GM21723 (cell line): ENCODE measurements at regions not wholly inside any gene's neighbourhood (a gene's known extent, or its start where the extent isn't known, plus 50 kb on each side); places are given as distances from the start of the nearest gene placed in this dataset.
"Not testable (repeated sequence)": the region's sequence is repeated elsewhere in the genome, so short reads cannot be mapped to it uniquely, and the experiment has no call there.

Source experiments
- ATAC-seq: cut with Tn5 transposase; IDR thresholded peaks from one replicate; pipeline ENCODE4 v1.9.1; 2021; ENCODE audit warnings: mild to moderate bottlenecking, moderate library complexity; ENCODE audit not compliant: unreplicated experiment

DNA sequence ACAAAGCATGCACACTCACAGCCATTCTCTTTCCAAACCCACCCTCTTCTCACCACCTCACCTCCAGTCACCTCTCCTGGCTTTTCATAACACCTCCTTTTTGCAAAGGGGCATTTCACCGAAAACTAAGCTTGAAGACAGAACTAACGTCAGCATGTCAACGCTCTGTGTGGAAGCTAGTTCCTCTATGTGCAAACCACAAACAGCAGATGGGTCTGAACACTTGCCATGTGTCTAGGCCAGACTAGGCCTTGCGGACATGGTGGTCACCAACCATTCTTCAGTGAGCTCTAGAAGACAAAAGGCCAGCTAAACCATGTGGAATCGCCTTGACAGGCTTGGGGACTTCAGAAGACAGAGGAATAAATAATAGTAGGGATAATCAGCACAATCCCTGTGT, 148.5 kb downstream of the TXNL1 start:
- no peak for ATAC-seq

DNA sequence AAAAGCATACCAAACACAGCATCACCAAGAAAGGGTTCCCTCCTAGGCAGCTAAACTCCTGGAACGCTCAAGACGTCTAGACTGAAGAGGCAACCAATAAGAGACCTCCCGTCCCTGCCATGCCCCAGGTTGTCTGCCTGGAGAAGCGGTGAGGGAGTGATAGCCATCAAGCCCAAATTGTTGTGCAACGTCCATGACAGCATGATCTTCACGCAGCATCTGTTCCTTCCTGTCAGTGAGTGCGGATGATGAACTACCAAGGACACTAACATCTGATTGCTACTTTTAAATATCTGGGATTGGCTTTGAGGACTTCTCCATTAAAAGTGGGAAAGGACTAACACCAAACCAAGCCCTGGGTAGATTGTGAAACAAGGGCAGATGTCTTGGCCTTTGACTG, 149.7 kb downstream of the TXNL1 start:
- ATAC-seq = no peak

DNA sequence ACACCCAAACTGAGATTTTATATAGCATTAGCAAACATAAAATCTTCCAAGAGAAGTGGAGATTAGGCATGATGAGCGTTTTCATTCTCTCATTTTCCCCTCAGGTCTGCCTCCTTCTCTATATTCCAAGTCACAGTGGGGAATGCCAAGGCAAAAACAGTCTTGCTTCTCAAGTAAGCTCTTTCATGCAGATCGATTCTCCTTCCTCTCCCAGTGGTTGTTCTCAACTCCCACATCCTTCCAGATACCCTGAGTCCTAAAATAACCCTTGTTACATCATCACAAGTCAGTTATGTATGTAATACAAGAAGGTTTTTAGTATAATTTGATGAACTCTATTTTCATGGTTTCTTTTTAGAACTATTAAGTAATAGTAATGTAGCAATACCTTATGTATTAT, 150.6 kb downstream of the TXNL1 start:
- ATAC-seq = no peak

DNA sequence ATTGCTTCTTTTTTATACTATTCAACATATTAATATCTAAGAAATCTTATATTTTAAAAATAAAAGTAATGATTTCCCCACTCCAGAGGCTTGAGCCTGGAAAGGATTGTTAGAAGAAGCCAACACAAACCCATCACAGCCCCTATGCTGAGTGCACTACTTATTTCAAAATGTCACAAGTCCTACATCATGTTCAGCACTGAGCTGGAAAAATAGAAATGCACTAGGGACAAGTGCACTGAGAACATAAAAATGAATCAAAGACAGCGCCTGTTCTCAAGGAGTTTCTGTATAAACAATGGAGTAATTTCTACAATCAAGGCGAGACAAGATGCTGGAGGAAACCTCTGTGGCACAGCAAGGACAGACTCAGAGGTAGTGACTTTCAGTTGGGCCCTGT, 155.0 kb downstream of the TXNL1 start:
- ATAC-seq = no peak

DNA sequence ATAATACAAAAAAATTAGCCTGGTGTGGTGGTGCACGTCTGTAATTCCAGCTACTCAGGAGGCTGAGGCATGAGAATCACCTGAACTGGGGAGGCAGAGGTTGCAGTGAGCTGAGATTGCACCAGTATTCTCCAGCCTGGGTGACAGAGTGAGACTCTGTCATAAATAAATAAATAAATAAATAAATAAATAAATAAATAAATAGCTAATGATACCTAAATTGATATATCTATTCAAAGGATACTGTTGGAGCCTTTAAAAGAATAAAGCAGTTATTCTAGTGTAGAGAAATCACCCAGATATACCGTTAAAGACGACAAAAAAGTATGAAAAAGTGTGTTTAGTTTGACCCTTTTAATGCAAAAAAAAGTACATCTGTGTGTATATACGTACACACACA, 155.6 kb downstream of the TXNL1 start:
- not testable (repeated sequence) for ATAC-seq

DNA sequence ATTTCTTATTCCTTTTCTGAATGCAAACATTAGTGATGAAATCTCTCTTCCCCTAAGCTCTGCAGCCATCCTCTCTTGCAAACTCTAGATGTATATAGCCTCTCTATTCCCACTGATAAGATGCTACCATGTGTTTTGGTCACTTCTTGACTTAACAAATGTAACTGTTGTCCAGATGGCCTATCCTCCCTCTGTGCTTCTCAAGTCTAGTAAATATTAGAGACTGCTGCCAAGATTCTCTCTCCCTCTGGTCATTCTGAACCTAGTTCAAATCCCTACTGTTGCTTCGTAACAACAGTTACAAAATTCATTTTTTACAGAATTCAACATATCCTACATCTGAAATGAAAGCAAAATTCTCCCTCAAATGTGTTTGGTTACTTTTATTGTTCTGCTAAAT, 156.6 kb downstream of the TXNL1 start:
- ATAC-seq = no peak

DNA sequence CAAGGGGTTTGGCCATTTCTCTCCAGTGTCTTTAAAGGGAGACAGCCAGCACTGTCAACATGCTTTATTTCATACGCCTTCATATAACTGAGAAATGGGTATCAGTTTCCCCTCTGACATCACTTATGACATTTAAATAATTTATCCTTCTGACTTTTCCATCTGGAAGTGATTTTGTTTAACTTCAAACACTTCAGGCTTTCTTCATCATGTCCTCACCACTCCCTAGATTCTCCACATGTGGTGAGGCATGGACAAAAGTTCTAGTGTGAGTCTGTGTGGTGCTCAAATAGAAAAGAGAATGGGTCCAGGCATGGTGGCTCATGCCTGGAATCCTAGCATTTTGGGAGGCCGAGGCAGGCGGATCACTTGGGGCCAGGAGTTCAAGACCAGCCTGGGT, 158.6 kb downstream of the TXNL1 start:
- no peak for ATAC-seq

DNA sequence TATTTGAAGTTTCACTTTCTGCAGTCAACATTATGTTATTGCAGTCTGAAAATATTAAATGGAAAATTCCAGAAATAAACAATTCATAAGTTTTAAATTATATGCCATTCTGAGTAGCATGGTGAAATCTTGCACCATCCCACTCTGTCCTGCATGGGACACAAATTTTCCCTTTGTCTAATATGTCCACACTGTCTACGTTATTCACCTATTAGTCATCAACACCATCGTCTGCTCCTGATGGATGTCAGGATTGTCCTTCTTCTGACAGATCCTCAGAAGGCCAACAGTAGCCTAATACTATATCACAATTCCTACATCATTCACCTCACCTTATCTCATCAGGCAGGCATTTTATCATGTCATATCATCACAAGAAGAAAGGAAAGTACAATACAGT, 163.1 kb downstream of the TXNL1 start:
- no peak for ATAC-seq

DNA sequence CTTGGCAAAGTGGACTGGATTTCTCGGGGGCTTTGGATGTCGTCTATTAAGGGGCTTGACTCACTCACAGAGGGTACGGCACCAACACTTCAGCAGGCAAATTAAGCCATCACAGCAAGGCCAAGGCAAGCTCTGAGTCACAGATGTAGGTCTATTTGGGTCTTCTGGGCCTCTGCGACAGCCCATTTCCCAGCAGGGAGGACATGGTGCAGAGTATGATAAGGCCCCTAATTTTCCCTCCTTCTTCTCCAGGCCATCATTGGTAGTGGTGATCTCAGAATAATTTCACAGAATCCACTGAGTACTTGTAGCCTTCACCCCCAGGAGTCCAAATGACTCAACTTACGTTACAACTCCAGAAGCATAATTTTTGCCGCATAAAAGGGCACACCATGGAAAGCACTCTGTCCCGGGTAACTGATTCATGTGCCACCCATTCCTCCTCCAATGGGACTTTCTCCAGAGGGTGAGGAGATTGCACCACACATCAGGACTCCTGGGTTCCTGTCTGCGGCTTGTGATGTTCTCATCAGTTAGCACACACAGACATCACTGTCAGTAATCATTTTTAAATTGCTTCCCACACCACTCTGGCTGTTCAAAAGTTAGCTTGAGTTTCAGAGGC, 164.9 kb downstream of the TXNL1 start:
- ATAC-seq = no peak

DNA sequence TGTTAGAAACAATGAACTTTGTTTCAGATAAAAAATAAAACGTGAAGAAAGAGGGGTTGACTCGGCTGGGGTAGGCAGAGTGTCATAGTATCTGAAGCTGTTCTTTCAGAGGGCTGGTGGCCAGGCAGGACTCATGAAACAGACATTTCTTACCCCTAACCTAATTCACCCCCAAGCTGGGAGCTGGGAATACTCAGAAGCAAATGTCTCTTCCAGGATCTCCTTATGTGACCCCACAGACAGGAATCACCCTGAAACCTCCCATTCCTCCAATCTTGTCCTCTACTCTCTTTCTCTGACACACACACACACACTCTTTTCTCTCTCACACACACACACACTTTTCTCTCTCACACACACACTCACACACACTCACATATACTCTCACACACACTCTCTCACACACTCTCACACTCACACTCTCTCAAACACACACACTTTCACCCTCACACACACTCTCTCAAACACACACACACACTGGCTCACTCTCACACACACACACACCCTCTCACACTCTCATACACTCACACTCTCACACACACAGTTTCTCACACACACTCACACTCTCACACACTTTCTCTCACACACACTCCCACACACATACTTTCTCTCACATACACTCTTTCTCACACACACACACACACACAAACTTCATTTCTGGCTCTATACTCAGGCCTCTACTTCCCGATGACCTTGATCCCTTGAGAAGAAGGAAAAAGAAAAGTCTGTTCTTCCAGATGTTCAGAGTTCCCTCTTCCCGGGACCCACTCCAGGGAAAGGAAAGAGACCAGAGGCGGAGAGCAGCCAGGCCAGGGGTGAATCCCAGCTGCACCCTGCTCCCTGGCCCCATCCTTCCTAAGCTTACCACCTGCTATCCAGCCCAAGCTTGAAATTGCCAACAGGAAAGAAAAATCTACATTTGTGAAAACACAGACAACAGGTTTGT, 167.7 kb downstream of the TXNL1 start:
- no peak for ATAC-seq

DNA sequence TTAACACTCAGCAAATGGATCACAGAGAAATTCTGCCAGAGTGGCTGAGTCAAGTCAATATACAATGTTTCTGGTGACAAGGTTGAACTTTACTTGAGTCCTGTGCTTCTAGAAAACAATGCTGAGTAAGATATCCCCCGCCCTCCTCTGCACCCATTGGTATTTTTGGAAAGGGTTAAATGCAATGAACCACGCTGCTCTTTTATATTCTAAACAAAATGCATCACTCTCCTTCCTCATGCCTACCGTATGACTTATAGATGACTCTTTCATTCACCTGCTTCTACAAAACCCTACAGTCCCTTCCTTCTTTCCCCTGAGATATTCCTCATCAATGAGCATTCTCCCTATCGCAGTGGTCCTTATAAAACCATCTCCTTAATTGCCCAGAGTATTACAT, 168.8 kb downstream of the TXNL1 start:
- ATAC-seq = no peak

DNA sequence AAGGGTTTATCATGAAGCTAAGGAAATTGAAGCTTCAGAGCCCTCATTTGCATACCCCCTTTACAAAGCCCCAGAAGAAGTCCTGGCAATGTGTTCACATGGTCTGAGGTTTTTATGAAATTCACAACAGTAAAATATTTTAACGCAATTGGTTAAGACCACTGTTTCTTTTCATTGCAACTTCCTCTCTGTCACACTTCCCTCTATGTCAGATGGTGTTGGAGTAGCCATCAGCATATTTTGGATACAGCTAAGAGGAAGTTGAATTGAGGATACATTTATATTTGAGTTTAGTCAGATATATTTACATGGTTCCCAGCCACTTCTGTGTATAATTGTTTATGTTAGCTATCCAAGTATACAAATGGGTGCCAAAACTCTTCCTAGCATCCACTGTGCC, 170.0 kb downstream of the TXNL1 start:
- no peak for ATAC-seq

DNA sequence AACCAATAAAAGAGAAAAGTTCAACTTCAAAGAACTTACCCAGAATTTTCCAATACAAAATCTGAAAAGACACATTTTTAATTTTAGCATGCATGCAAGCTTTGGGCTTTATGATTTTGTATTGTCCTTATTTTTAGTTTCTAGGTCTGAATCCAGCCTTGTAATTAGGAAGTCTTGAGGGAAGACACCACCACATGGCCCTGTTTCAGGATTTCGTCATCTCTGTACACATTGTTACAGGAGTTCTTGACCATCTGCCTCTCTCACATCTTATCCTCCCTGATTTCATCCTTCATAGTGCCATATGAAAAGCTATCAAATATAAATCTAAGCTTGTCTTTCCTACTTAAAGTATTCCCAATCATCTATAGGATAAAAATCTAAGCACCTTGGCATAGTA, 176.1 kb downstream of the TXNL1 start:
- ATAC-seq = no peak

DNA sequence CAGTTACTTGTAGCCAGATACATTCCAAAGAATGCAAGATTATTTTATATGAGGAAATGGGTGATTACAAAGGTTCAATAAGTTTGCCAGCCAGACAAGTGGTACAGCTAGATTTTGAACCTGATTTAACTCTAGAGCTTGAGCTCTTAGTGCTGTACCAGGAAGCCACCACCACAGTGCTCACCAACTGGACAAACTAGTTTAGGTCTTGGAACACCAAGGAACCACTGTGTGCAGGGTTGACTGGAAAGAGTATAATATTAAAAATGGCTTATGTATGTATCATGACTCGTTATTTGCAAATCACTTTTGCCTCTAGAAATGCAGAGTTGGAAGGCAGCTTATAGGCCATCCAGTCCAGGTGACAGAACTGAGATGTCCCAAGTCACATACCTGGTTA, 177.2 kb downstream of the TXNL1 start:
- no peak for ATAC-seq

DNA sequence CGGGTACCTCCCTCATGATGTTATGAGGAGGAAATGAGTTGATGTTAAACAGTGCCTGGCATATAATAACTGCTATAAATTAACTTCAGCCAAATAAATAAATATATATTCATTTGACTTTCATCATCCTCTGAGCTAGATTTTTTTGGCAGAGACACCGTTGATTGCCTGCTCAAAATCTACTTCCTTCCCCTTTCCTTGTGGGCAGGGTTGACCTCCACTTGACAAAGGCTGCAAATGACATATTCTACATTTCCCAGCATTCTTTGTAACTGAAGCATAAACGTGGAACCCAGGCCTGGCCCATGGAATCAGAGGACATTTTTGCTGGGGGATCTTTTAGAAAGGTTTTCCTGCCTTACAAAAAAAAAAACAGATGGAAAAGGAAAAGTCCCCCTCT, 177.8 kb downstream of the TXNL1 start:
- no peak for ATAC-seq

DNA sequence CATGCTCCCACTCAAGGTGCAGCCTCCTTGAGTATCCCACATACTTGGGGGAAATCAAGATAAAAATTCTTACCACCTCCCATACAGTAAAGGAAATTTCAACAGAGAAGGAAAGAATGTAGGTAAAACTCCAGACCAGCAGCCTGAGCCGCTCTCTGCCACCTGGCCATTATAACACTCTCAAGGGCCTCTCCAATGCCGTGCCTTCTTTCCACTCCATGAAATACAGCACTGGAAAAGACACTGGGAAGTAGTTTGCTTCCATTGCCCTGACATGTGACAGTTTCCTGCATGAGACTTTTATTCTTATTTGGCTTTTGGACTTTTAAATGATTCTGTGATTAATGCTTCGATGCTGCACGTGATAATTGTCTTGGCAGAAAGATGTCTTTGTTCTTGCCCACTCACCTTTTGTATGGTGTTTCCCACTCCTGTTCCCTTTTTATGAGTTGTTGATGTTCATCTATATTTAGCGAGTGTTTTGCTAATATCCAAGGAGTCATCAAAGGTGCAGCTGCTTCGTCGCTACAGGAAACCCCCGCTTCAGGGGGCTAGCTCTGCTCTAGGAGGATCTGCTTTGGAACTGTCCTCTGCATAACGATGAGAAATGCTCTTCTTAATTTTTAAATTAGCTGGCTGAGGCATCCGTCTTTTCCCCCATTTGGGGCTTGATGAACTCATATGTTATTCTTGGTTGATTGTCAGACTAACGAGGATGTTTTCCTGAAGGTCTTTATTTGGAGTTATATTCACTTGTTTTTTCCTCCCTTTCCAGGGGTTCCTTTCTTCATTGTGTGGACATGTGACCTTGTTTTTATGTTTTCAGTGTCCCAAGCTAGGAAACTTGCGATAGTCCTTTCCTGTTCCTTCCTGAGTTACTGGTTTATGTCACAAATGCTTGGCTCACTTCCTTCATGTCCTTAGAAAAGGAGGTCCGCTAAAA, 179.4 kb downstream of the TXNL1 start:
- no peak for ATAC-seq

DNA sequence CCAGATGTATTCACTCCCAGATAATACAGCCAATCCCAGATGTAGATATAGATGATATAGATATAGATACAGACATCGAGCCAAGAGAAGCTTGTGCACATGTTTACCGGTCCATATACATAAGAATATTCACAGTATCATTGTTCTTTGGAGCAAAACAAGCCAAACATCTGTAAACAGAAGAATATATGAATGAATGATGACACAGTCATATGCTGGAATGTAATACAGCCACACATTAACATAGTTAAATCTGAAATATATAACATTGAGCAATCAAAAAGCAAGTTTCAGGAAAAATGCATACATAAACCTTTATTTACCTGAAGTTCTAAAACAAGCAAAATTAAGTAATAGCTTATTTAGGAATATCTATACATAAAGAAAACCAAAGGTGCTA, 182.5 kb downstream of the TXNL1 start:
- no peak for ATAC-seq

DNA sequence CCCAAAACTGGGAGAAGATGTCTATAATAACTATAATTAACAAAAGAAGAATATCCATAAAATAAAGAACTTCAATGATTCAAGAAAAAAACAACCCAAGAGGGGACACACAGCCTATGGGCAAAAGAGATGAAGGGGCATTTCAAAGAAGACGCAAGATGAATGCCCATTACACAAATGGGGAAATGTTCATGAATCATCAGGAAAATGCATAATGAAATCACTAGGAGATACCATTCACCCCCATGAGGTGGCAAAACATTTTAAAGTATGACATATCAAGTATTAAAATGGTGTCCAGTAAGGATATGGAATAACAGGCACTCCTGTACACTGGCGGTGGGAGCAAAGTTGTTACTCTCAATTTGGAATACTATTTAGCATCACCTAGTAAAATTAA, 183.3 kb downstream of the TXNL1 start:
- no peak for ATAC-seq

DNA sequence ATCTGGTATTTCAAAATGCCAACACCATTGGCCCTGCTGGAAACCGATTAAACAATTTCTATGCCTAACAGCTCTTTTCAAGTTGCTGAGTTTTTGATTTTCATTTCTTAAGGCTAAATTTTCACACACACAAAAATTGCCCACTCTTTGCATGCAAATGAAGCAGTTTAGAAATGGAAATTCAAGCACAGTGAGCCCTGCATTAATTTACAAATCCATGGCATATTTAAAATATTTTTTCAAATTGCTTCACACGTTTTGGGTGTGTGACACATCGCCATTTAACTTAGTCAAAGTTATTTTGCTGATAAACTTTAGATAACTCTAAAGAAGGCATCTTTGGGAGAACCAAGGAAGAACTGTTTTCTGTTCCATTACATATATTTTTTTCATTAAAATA, 184.8 kb downstream of the TXNL1 start:
- ATAC-seq = no peak

DNA sequence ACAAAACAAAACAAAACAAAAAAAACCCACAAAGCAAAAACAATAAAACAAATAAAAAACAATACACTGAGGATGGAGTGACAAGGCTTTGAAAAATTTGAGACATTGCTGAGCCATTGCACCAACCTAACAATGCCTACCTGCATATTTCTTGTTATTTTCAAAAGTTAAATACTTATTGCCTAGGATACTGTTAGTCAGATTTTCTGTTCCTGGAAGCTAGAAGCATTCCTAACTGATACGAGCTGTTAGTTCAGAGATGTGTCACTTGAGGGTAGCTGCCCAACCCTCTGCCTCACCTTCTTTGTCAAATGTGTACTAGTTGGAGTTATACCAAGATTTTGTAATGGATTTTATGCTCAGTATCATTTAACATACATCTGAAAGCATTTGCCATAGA, 187.2 kb downstream of the TXNL1 start:
- no peak for ATAC-seq

DNA sequence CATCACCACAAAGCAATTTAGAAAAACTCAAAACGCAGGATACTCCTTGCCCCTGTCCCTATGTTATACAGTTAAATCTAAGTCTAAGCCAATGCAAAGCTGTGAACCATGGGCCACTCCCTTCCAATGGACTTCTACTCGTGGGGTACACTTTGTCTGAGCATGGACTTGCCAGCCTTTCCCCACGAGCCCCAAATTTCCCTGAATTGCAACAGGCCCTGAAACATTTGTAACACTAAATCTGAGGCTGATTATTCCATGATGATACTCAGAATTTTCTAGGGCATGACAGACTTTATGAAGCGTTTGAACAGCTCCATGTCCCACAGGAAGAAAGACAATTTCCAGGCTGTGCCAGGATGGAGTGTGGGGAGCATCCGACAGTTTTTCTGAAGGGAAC, 189.6 kb downstream of the TXNL1 start:
- ATAC-seq = no peak
